Nephron (organoid): ENCODE measurements at regions not wholly inside any gene's neighbourhood (a gene's known extent, or its start where the extent isn't known, plus 50 kb on each side); places are given as distances from the start of the nearest gene placed in this dataset.

Experiments
- H3K27ac Mint-ChIP-seq, 3 experiments: 2 replicates each; pipeline ENCODE4 v1.8.0; 2020; ENCODE audit warnings: mixed read lengths in 3 of 3, mild to moderate bottlenecking in 2 of 3, moderate library complexity in 1 of 3
- H3K27me3 Mint-ChIP-seq: 2 replicates; pipeline ENCODE4 v1.8.0; 2021; ENCODE audit warnings: low read depth, mild to moderate bottlenecking, moderate library complexity, mixed read lengths
- H3K36me3 Mint-ChIP-seq: 2 replicates; pipeline ENCODE4 v1.8.0; 2020; ENCODE audit warnings: low read depth, mixed read lengths
- H3K4me1 Mint-ChIP-seq: 2 replicates; pipeline ENCODE4 v1.8.0; 2020; ENCODE audit warnings: mixed read lengths
- H3K4me3 Mint-ChIP-seq, 3 experiments: 2 replicates each; pipeline ENCODE4 v1.8.0; 2020; ENCODE audit warnings: mild to moderate bottlenecking in 3 of 3, mixed read lengths in 3 of 3, moderate library complexity in 2 of 3
- H3K9me3 Mint-ChIP-seq: 2 replicates; pipeline ENCODE4 v1.8.0; 2020; ENCODE audit warnings: mixed read lengths
- CTCF ChIP-seq, 3 experiments: fragments of 200-600 bp; sonication (generic); IDR thresholded peaks; one replicate each; pipeline ENCODE4 v1.5.0; 2021; ENCODE audit warnings: antibody characterized with exemption in 3 of 3; ENCODE audit not compliant: unreplicated experiment in 3 of 3

- peaks cover 41% of the 10 kb centered on the region for H3K4me1 Mint-ChIP-seq
- peaks cover 28% of the 10 kb centered on the region for H3K27me3 Mint-ChIP-seq
- peak overlapping the region in 1 of 3 experiments; percentile 11 for H3K27ac Mint-ChIP-seq
- no peaks in the 10 kb centered on the region for H3K9me3 Mint-ChIP-seq
- no peak for TF ChIP-seq CTCF (IDR thresholded peaks at IDR 0.05; ENCODE audit: unreplicated experiment in 3 of 3)
- no peak overlapping the region for H3K4me3 Mint-ChIP-seq
- no peaks in the 10 kb centered on the region for H3K36me3 Mint-ChIP-seq
Measured at GRCh38 chr17:83180996-83181481, 101.6 kb downstream of the METRNL start.

- Mint-ChIP-seq H3K36me3 (no peaks in the 10 kb centered on the region), H3K4me3 (no peak overlapping the region), H3K27me3 (peaks cover 30% of the 10 kb centered on the region), H3K9me3 (peaks cover 3% of the 10 kb centered on the region), H3K27ac (no peak overlapping the region), H3K4me1 (peaks cover 44% of the 10 kb centered on the region)
- TF ChIP-seq CTCF (IDR thresholded peaks at IDR 0.05; ENCODE audit: unreplicated experiment in 3 of 3) = no peak
Measured at GRCh38 chr17:83181991-83182619, 102.7 kb downstream of the METRNL start.

GRCh38 chr17:83182620-83183101, 103.3 kb downstream of the METRNL start:
- TF ChIP-seq CTCF (IDR thresholded peaks at IDR 0.05; ENCODE audit: unreplicated experiment in 3 of 3) = no peak
- Mint-ChIP-seq H3K27ac (peak overlapping the region in 1 of 3 experiments; percentile 40), H3K4me1 (peaks cover 44% of the 10 kb centered on the region), H3K4me3 (no peak overlapping the region), H3K36me3 (no peaks in the 10 kb centered on the region), H3K9me3 (peaks cover 4% of the 10 kb centered on the region), H3K27me3 (peaks cover 30% of the 10 kb centered on the region)

GRCh38 chr17:83183145-83183948, 103.9 kb downstream of the METRNL start:
- no peak for TF ChIP-seq CTCF (IDR thresholded peaks at IDR 0.05; ENCODE audit: unreplicated experiment in 3 of 3)
- Mint-ChIP-seq H3K27me3 (peaks cover 32% of the 10 kb centered on the region), H3K4me3 (no peak overlapping the region), H3K9me3 (peaks cover 8% of the 10 kb centered on the region), H3K27ac (no peak overlapping the region), H3K4me1 (peaks cover 42% of the 10 kb centered on the region), H3K36me3 (no peaks in the 10 kb centered on the region)

GRCh38 chr17:83183951-83184506, 104.6 kb downstream of the METRNL start:
- TF ChIP-seq CTCF (IDR thresholded peaks at IDR 0.05; ENCODE audit: unreplicated experiment in 3 of 3) = no peak
- H3K27ac Mint-ChIP-seq = no peak overlapping the region
- H3K36me3 Mint-ChIP-seq = no peaks in the 10 kb centered on the region
- peaks cover 11% of the 10 kb centered on the region for H3K9me3 Mint-ChIP-seq
- peaks cover 32% of the 10 kb centered on the region for H3K27me3 Mint-ChIP-seq
- H3K4me3 Mint-ChIP-seq = no peak overlapping the region
- peaks cover 39% of the 10 kb centered on the region for H3K4me1 Mint-ChIP-seq
